Activated CD8-positive, alpha-beta T cell treated with anti-CD3 and anti-CD28 coated beads for 36 hours (primary cell): ENCODE measurements at regions not wholly inside any gene's neighbourhood (a gene's known extent, or its start where the extent isn't known, plus 50 kb on each side); places are given as distances from the start of the nearest gene placed in this dataset.

Experiments used
- ATAC-seq: fragments of 200-7000 bp; cut with Tn5 transposase; one replicate; pipeline ENCODE4 v1.10.0; 2021; ENCODE audit warnings: mild to moderate bottlenecking, moderate library complexity
- CTCF ChIA-PET: fragments of 350-600 bp; sonication (Branson Sonifier 250); formaldehyde crosslinking; loops from one replicate; lab custom pipeline; 2021; ENCODE audit warnings: antibody characterized with exemption; lab: Charles Lee
- POLR2A ChIA-PET: fragments of 350-600 bp; sonication (Branson Sonifier 250); formaldehyde crosslinking; loops from one replicate; lab custom pipeline; 2021; ENCODE audit warnings: antibody characterized with exemption; lab: Charles Lee
- DNase-seq: peaks from one replicate; pipeline ENCODE4 v3.0.0-alpha.2; 2020
- H3K27ac Mint-ChIP-seq: one replicate; pipeline ENCODE4 v1.8.0; 2021; ENCODE audit warnings: mild to moderate bottlenecking, mixed read lengths
- H3K27me3 Mint-ChIP-seq: one replicate; pipeline ENCODE4 v1.8.0; 2021; ENCODE audit warnings: mixed read lengths
- H3K36me3 Mint-ChIP-seq: one replicate; pipeline ENCODE4 v1.8.0; 2021; ENCODE audit warnings: low read depth, mixed read lengths
- H3K4me1 Mint-ChIP-seq: one replicate; pipeline ENCODE4 v1.8.0; 2021; ENCODE audit warnings: low read depth, mixed read lengths
- H3K4me3 Mint-ChIP-seq: one replicate; pipeline ENCODE4 v1.8.0; 2021; ENCODE audit warnings: mild to moderate bottlenecking, moderate library complexity, mixed read lengths
- H3K9me3 Mint-ChIP-seq: one replicate; pipeline ENCODE4 v1.8.0; 2021; ENCODE audit warnings: mixed read lengths
- intact Hi-C: fragments of 100-400 bp; cut with micrococcal nuclease; formaldehyde crosslinking; loops from one replicate; pipeline ENCODE4 v1.10.0; 2022
- TF ChIP-seq, protein P1 (sequence below): fragments of 200-600 bp; IDR thresholded peaks from one replicate; pipeline ENCODE4 v1.8.0; 2022; ENCODE audit warnings: antibody characterized with exemption, mild to moderate bottlenecking

DNA sequence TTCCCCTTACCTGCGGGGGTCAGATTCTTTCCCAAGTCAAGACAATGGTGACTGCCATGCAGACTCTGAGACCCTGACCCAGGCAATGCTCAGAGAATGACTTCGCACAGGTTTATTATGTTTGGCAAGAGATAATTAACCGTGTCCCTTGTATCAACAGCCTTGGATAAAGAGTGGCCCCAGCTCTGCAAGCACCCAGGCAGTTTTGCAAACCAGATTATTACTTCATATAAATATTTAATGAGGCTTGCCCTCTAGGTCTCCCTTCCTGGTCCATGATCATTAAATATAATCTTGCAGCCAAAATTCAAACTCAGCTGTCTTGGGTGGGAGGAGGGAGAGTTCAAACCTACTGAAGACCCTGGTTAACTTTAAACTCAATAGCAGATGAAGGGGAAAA, 156.5 kb downstream of the ANKRD60 start:
- intact Hi-C loops, result no loop called here
- Mint-ChIP-seq H3K4me3 (no peak overlapping the region), H3K9me3 (no peaks in the 10 kb centered on the region), H3K27ac (no peak overlapping the region), H3K4me1 (no peaks in the 10 kb centered on the region), H3K27me3 (peaks cover 12% of the 10 kb centered on the region), H3K36me3 (no peaks in the 10 kb centered on the region)
- DNase-seq (no peak), ATAC-seq (no peak)
- TF ChIP-seq, protein P1, sequence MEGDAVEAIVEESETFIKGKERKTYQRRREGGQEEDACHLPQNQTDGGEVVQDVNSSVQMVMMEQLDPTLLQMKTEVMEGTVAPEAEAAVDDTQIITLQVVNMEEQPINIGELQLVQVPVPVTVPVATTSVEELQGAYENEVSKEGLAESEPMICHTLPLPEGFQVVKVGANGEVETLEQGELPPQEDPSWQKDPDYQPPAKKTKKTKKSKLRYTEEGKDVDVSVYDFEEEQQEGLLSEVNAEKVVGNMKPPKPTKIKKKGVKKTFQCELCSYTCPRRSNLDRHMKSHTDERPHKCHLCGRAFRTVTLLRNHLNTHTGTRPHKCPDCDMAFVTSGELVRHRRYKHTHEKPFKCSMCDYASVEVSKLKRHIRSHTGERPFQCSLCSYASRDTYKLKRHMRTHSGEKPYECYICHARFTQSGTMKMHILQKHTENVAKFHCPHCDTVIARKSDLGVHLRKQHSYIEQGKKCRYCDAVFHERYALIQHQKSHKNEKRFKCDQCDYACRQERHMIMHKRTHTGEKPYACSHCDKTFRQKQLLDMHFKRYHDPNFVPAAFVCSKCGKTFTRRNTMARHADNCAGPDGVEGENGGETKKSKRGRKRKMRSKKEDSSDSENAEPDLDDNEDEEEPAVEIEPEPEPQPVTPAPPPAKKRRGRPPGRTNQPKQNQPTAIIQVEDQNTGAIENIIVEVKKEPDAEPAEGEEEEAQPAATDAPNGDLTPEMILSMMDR, result no peak
- ChIA-PET CTCF (no interaction called here), POLR2A (no interaction called here)

- TF ChIP-seq, protein P1, result no peak
- Mint-ChIP-seq H3K4me3 (no peak overlapping the region), H3K27me3 (peaks cover 12% of the 10 kb centered on the region), H3K27ac (no peak overlapping the region), H3K36me3 (no peaks in the 10 kb centered on the region), H3K4me1 (no peaks in the 10 kb centered on the region), H3K9me3 (no peaks in the 10 kb centered on the region)
- POLR2A ChIA-PET, result no interaction called here
- intact Hi-C loops, result no loop called here
- no peak for DNase-seq
- ATAC-seq, result no peak
- CTCF ChIA-PET, result no interaction called here
Measured at GRCh38 chr20:58071298-58071697, 157.2 kb downstream of the ANKRD60 start.

GRCh38 chr20:58070664-58071196, 157.7 kb downstream of the ANKRD60 start:
- TF ChIP-seq, protein P1, result no peak
- H3K9me3 Mint-ChIP-seq, result no peaks in the 10 kb centered on the region
- H3K4me3 Mint-ChIP-seq, result no peak overlapping the region
- ATAC-seq (no peak), DNase-seq (no peak)
- peaks cover 12% of the 10 kb centered on the region for H3K27me3 Mint-ChIP-seq
- no peaks in the 10 kb centered on the region for H3K4me1 Mint-ChIP-seq
- intact Hi-C loops, result no loop called here
- POLR2A ChIA-PET, result no interaction called here
- no peaks in the 10 kb centered on the region for H3K36me3 Mint-ChIP-seq
- CTCF ChIA-PET, result no interaction called here
- H3K27ac Mint-ChIP-seq, result no peak overlapping the region

GRCh38 chr20:58069796-58070663, 158.4 kb downstream of the ANKRD60 start:
- no peak for DNase-seq
- CTCF ChIA-PET, result no interaction called here

DNA sequence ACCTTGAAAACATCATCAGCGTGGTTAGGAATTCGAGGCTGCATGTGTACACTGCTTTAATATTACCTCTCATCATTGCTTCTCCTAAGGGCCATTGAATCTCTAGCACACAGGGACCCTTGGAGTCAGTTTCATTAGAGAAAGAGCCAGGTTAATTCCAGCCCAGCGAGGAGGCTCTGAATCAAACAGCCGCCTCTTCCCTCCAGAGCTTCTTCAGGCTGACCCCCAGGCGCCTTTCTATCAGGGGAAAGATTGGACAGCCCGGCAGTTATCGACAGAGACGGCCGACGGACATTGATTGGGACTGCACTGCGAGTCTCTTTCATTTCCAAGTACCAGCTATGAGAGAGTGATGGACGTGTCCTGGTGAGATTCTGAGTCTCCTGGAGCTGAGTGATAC, 159.2 kb downstream of the ANKRD60 start:
- H3K27ac Mint-ChIP-seq, result no peak overlapping the region
- peaks cover 8% of the 10 kb centered on the region for H3K27me3 Mint-ChIP-seq
- no peaks in the 10 kb centered on the region for H3K9me3 Mint-ChIP-seq
- CTCF ChIA-PET, result no interaction called here
- TF ChIP-seq, protein P1, result no peak
- DNase-seq, result no peak
- intact Hi-C loops, result no loop called here
- ATAC-seq, result no peak
- POLR2A ChIA-PET, result no interaction called here
- no peak overlapping the region for H3K4me3 Mint-ChIP-seq
- no peaks in the 10 kb centered on the region for H3K36me3 Mint-ChIP-seq
- no peaks in the 10 kb centered on the region for H3K4me1 Mint-ChIP-seq

More at GRCh38 chr20:58069796-58070663, 158.4 kb downstream of the ANKRD60 start:
- Mint-ChIP-seq H3K27me3 (peaks cover 11% of the 10 kb centered on the region), H3K27ac (no peak overlapping the region), H3K9me3 (no peaks in the 10 kb centered on the region), H3K4me1 (no peaks in the 10 kb centered on the region), H3K4me3 (no peak overlapping the region), H3K36me3 (no peaks in the 10 kb centered on the region)
- POLR2A ChIA-PET, result no interaction called here
- intact Hi-C loops, result no loop called here
- ATAC-seq, result no peak
- TF ChIP-seq, protein P1, result no peak
